ENCODE measurements at regions not wholly inside any gene's neighbourhood (a gene's known extent, or its start where the extent isn't known, plus 50 kb on each side); places are given as distances from the start of the nearest gene placed in this dataset.
"Not testable (repeated sequence)": the region's sequence is repeated elsewhere in the genome, so short reads cannot be mapped to it uniquely, and the experiment has no call there.

GRCh38 chr7:121745856-121746255 is 127.1 kb upstream of the PTPRZ1 start:
- DNase-seq (ENCODE audit: low read depth in 4 of 4, low spot score in 3 of 4): no peak

DNA sequence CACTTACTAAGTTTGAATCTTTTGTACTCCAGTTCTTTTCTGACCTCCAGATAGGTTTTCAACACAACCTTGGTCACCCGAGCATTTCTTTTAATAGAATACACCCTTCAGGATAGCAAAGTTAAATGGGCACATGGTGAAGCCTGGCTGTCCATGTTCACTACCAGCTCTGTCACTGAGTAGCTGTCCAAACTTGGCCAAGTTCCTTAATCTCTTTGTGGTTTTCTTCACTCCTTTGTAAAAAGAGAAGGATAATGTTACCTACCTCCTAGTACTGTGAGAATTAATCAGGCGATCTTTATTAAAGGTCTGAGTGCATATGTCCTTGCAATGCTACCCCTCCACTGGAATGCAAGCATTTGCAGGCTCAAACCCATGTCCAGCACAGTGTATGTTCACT is 128.1 kb upstream of the PTPRZ1 start:
- no peak for DNase-seq (ENCODE audit: low read depth in 4 of 4, low spot score in 3 of 4)

- DNase-seq (ENCODE audit: low read depth in 4 of 4, low spot score in 3 of 4): no peak
Measured at GRCh38 chr7:121744319-121744718, 128.6 kb upstream of the PTPRZ1 start.

DNA sequence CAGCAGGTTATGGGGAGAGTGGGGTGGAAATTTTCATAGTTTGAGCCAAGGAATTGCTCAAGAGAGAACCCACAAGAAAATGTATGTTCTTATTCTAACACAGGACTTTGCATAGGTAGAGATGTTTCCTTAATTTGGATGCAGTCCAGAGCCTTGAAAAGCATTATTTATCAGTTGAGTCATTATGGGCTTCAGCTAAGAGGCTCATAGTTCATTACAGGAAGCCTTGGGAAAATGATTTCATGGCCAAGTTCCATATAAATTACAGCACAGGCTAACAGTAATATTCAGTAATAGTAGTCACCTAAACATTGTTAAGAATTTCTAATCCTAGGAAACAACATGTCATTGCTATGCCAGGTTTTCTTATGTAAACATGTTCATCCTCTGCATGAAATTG is 131.1 kb upstream of the PTPRZ1 start:
- no peak for DNase-seq (ENCODE audit: low read depth in 4 of 4, low spot score in 3 of 4)

- no peak for DNase-seq (ENCODE audit: low read depth in 4 of 4, low spot score in 3 of 4)
Measured at GRCh38 chr7:121739465-121739864, 133.5 kb upstream of the PTPRZ1 start.

DNA sequence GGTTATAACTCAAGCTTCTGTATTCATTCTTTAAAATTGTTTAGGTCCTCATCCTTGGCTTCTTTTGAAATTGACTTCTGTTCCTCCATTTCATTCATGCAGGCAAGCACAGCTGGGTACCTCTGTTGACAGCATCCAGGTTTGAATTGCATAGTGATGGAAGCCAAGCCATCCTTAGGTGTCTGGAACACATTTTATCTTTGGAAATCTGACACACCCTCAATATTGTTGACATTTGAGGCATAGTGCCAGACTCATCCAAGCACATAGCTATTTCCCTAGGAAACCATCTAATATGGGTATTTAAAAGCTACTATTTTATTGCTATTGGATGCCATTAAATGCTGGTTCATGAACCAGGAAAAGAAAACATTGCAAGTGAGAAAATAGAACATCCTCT is 142.1 kb upstream of the PTPRZ1 start:
- no peak for DNase-seq (ENCODE audit: low read depth in 4 of 4, low spot score in 3 of 4)

- DNase-seq (ENCODE audit: low read depth in 4 of 4, low spot score in 3 of 4): peak in 3 of 4 donors; percentile 3 to 7 (median 5)
Measured at GRCh38 chr7:121714559-121715303, 158.2 kb upstream of the PTPRZ1 start.

DNA sequence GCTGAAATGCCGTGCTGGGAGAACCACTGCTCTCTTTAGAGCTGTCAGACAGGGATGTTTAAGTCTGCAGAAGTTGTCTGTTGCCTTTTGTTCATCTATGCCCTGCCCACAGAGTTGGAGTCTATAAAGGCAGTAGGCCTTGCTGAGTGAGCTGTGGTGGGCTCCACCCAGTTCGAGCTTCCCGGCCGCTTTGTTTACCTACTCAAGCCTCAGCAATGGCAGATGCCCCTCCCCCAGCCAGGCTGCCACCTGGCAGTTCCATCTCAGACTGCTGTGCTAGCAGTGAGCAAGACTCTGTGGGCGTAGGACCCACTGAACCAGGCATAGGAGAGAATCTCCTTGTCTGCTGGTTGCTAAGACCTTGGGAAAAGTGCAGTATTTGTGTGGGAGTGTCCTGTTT is 160.0 kb upstream of the PTPRZ1 start:
- DNase-seq (ENCODE audit: low read depth in 4 of 4, low spot score in 3 of 4): not testable (repeated sequence)

GRCh38 chr7:121697731-121698316 is 175.1 kb upstream of the PTPRZ1 start:
- no peak for DNase-seq (ENCODE audit: low read depth in 4 of 4, low spot score in 3 of 4)

- no peak for DNase-seq (ENCODE audit: low read depth in 4 of 4, low spot score in 3 of 4)
Measured at GRCh38 chr7:121696954-121697353, 176.0 kb upstream of the PTPRZ1 start.

DNA sequence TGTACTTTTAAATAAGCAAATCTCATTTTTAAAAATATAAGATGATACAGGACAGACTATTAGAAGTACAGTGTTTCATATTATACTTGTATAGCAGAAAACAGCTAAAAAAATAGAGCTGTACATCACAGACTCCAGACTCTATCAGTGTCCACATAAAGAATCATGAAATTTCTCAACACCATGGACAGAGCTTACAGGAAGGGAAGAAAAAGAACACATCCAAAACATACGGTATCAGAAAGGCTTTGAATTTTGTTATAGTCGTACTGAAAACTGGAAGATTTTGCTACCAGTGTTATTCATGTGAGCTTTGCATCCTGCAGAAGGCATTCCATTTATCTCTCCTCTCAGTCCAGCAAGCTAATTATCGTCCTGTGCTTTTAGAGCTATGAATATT is 183.2 kb upstream of the PTPRZ1 start:
- DNase-seq (ENCODE audit: low read depth in 4 of 4, low spot score in 3 of 4): no peak

GRCh38 chr7:121681700-121682099 is 191.3 kb upstream of the PTPRZ1 start:
- no peak for DNase-seq (ENCODE audit: low read depth in 4 of 4, low spot score in 3 of 4)

DNA sequence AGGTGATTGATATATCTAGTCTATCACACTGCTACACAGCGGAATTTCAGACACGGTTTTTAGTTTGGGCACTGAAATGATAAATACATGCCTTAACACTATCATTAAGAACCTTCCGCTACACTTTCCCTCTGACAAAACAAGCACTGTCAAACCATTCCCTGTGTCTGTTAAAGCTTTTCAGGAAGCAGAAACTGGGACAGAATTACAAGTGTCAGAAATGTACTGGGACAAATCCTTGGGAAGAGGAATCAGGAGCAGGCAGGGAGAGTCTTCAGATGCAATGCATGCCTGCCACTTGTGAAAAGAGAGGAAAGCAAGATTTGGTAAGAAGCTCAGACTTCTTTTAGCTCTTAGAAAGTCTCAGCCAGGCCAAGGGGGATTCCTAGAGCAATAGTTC is 196.8 kb upstream of the PTPRZ1 start:
- no peak for DNase-seq (ENCODE audit: low read depth in 4 of 4, low spot score in 3 of 4)

GRCh38 chr7:121674455-121674854 is 198.5 kb upstream of the PTPRZ1 start:
- not testable (repeated sequence) for DNase-seq (ENCODE audit: low read depth in 4 of 4, low spot score in 3 of 4)

GRCh38 chr7:121669144-121669543 is 203.8 kb upstream of the PTPRZ1 start:
- no peak for DNase-seq (ENCODE audit: low read depth in 4 of 4, low spot score in 3 of 4)

- no peak for DNase-seq (ENCODE audit: low read depth in 4 of 4, low spot score in 3 of 4)
Measured at GRCh38 chr7:121666306-121666705, 206.7 kb upstream of the PTPRZ1 start.

DNA sequence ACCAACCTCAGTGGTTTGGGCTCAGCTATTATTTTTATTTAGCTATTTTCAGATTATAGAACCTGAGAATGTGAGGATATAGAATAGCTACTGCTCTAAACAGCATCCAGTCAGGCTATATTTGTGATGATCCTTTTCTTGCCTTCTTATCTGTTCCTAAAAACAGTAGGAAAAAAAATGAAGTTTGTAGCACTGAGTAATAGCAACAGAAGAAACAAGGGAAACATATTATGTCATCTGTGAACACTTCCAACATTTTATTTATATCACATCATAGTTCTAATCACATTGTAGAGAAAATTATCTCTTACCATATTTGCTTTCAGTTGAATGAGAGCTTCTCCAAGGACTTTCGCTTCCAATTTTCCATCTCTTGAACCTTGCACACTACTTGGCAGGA is 229.6 kb upstream of the PTPRZ1 start:
- DNase-seq (ENCODE audit: low read depth in 4 of 4, low spot score in 3 of 4): no peak

GRCh38 chr7:121639705-121640104 is 233.3 kb upstream of the PTPRZ1 start:
- no peak for DNase-seq (ENCODE audit: low read depth in 4 of 4, low spot score in 3 of 4)

- DNase-seq (ENCODE audit: low read depth in 4 of 4, low spot score in 3 of 4): no peak
Measured at GRCh38 chr7:121638286-121638685, 234.7 kb upstream of the PTPRZ1 start.

GRCh38 chr7:121634356-121634755 is 238.2 kb upstream of the FAM3C start:
- no peak for DNase-seq (ENCODE audit: low read depth in 4 of 4, low spot score in 3 of 4)

GRCh38 chr7:121633186-121633585 is 237.1 kb upstream of the FAM3C start:
- DNase-seq (ENCODE audit: low read depth in 4 of 4, low spot score in 3 of 4): no peak

DNA sequence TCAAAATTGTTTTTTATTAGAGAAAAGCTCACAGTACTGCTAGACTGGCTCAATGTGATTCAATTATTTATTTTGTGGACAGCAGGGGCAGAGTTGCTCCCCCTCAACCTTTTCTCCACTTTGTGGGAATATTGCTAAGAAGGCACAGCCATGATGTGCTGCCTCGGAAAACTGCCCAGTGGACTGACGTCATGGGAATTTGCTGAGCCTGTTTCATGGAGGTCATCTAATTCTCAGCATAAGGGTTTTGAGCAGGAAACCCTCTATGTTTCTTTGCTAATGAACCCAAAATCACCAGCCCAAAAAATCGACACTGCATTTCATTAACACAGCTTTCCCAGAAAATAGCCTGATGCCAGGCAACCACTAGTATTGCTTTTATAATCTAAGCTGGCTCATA is 228.8 kb upstream of the FAM3C start:
- DNase-seq (ENCODE audit: low read depth in 4 of 4, low spot score in 3 of 4): no peak
